ENCODE measurements at regions not wholly inside any gene's neighbourhood (a gene's known extent, or its start where the extent isn't known, plus 50 kb on each side); places are given as distances from the start of the nearest gene placed in this dataset.

DNA sequence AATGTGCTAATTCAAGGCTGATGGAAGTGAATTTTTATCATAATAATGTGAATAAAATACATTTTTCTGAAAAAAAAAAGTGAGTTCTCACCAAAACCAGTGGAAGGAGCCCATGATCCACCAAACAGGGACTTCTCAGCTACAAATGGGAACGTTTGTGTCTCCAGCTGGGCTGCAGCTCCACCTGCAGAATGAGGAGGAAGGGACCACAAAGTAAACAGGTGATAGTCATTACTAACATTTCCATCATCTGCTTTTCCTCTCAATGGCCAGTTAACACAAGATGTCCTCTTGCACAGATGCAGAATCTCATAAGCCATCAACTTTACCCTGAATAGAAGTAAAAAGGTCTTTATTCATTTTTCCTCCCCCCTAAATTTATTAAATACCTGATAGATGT lies 246.2 kb downstream of the MRPL39 start:
- TF ChIP-seq GATA3 (IDR thresholded peaks at IDR 0.05; ENCODE audit: low read depth, low read length) (no peak), GATA2 (IDR thresholded peaks at IDR 0.05; ENCODE audit: low read depth, low read length) (no peak)
